B cell (primary cell): ENCODE measurements at regions not wholly inside any gene's neighbourhood (a gene's known extent, or its start where the extent isn't known, plus 50 kb on each side); places are given as distances from the start of the nearest gene placed in this dataset.

Source experiments
- EZH2 ChIP-seq: IDR thresholded peaks from 2 replicates; pipeline ENCODE4 v1.6.1; 2012; ENCODE audit warnings: borderline replicate concordance, low read depth, mild to moderate bottlenecking, moderate library complexity, low read length; ENCODE audit not compliant: insufficient read depth, poor library complexity, severe bottlenecking
- TF ChIP-seq, protein P1 (sequence below): fragments of 200-600 bp; IDR thresholded peaks from one replicate; pipeline ENCODE4 v1.8.0; 2022; ENCODE audit warnings: antibody characterized with exemption, mild to moderate bottlenecking

DNA sequence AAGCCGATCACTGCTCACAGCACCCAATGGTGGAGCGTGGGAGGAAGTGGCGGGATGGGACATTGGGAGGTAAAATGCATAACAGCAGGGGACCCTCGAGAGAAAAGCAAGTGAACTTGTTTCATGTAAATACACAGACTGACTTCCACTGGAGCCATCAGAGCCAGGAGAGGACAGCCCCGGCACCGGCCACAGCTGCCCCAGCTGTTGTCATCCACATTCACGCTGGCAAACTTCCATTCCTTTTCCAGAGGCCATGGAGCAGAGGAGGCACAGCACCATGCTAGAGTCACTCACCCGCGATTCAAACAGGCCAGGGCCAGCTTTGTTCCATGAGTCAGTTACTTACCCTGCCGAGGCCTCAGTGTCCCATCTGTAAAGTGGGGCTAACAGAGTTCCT lies 610.9 kb upstream of the SALL3 start:
- TF ChIP-seq, protein P1, sequence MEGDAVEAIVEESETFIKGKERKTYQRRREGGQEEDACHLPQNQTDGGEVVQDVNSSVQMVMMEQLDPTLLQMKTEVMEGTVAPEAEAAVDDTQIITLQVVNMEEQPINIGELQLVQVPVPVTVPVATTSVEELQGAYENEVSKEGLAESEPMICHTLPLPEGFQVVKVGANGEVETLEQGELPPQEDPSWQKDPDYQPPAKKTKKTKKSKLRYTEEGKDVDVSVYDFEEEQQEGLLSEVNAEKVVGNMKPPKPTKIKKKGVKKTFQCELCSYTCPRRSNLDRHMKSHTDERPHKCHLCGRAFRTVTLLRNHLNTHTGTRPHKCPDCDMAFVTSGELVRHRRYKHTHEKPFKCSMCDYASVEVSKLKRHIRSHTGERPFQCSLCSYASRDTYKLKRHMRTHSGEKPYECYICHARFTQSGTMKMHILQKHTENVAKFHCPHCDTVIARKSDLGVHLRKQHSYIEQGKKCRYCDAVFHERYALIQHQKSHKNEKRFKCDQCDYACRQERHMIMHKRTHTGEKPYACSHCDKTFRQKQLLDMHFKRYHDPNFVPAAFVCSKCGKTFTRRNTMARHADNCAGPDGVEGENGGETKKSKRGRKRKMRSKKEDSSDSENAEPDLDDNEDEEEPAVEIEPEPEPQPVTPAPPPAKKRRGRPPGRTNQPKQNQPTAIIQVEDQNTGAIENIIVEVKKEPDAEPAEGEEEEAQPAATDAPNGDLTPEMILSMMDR: no peak
- no peak for TF ChIP-seq EZH2
